Heart right ventricle (tissue), 16 donors: ENCODE measurements at regions not wholly inside any gene's neighbourhood (a gene's known extent, or its start where the extent isn't known, plus 50 kb on each side); places are given as distances from the start of the nearest gene placed in this dataset.

Source experiments
- ATAC-seq, 8 donors: fragments of 200-7000 bp; cut with Tn5 transposase; one replicate each; pipeline ENCODE4 v1.9.1; 2020; ENCODE audit warnings: mild to moderate bottlenecking in 8 of 8, moderate library complexity in 8 of 8, moderate number of reproducible peaks in 1 of 8
- DNase-seq, 2 donors: peaks; one replicate each; pipeline ENCODE4 v3.0.0-alpha.2; 2020
- H3K27ac ChIP-seq, 10 donors: fragments of 200-600 bp; sonication (generic) in 2 of 10; one replicate each; pipeline versions ENCODE4 v1.5.0 to v1.8.0; 2020 to 2022; ENCODE audit warnings: mild to moderate bottlenecking in 3 of 10
- H3K27me3 ChIP-seq, 7 donors: fragments of 200-600 bp; one replicate each; pipeline ENCODE4 v1.8.0; 2021 to 2022; ENCODE audit warnings: mild to moderate bottlenecking in 2 of 7
- H3K36me3 ChIP-seq, 9 donors: fragments of 200-600 bp; sonication (generic) in 1 of 9; one replicate each; pipeline versions ENCODE4 v1.5.0 to v1.8.0; 2020 to 2022; ENCODE audit warnings: mild to moderate bottlenecking in 2 of 9
- H3K4me1 ChIP-seq, 9 donors: fragments of 200-600 bp; sonication (generic) in 1 of 9; one replicate each; pipeline versions ENCODE4 v1.5.0 to v1.8.0; 2020 to 2022; ENCODE audit warnings: mild to moderate bottlenecking in 4 of 9
- H3K4me3 ChIP-seq, 10 donors: fragments of 200-600 bp; sonication (generic) in 2 of 10; one replicate each; pipeline versions ENCODE4 v1.5.0 to v1.8.0; 2020 to 2022; ENCODE audit warnings: mild to moderate bottlenecking in 7 of 10, moderate library complexity in 2 of 10
- H3K9me3 ChIP-seq, 11 donors: fragments of 200-600 bp in 10 of 11; sonication (generic) in 2 of 11; one replicate each; pipeline versions ENCODE4 v1.5.0 to v1.8.0; 2013 to 2022; ENCODE audit warnings: mild to moderate bottlenecking in 2 of 11, control low read depth in 1 of 11, moderate library complexity in 1 of 11
- WGBS, 2 donors: extraction: QIAGEN DNeasy Blood & Tissue Kit; methylation state at CpG; one replicate each; pipeline ENCODE4 v1.1.7; 2013; ENCODE audit warnings: inconsistent platforms in 1 of 2; 5-methylcytosine and 5-hydroxymethylcytosine counted together
- intact Hi-C, 10 donors: fragments of 100-400 bp; cut with DNase I; formaldehyde crosslinking; loops; one replicate each; pipeline versions ENCODE4 v1.11.1 to v1.14.2; 2022
- TF ChIP-seq, protein P1 (sequence below), 9 donors: fragments of 200-600 bp; sonication (generic) in 2 of 9; IDR thresholded peaks; one replicate each; pipeline versions ENCODE4 v1.5.0 to v1.8.0; 2021 to 2022; ENCODE audit warnings: antibody characterized with exemption in 9 of 9, mild to moderate bottlenecking in 5 of 9, moderate library complexity in 1 of 9
- donor health status: Arrhythmogenic right ventricular cardiomyopathy.
- donor health status: ischemic (EF 13 %, LVEDD 7.1; RV severe dilation, severe dysfunction).
- donor health status: healthy with polysubstance abuse.
- donor health status: DM: no; HTN: yes; CAD: no.
- donor health status: DM: no; HTN: no; CAD: no.
- donor health status: ischemic (EF 25% LVEDD 6.9; RV normal size, moderate dysfunction).
- donor health status: ischemic (EF 25% LVEDD 5.7; RV mildly dilated, moderate dysfunction).
- donor health status: healthy.
- donor health status: DM: yes; HTN: yes; CAD: no.
- donor health status: Ischemic cardiomyopathy.
- donor health status: ischemic (EF 35%, LVEDD 5.7; RV mildly dilated, moderate dysfunction).
- donor health status: nonischemic (EF 11% LVEDD 7.7; RV severe dilation, severe dysfunction).
- donor health status: DM: yes; HTN: yes; CAD: no.
- donor health status: PGD.
- donor health status: ischemic (EF 29% LVEDD 5.4; RV normal size, mild dysfunction).
- donor health status: nonischemic (EF 23%, LVEDD 6.1; RV moderate dilation, normal function).

- DNase-seq = no peak
- Histone ChIP-seq H3K9me3 (no peaks in the 10 kb centered on the region), H3K27ac (no peak overlapping the region), H3K36me3 (no peaks in the 10 kb centered on the region), H3K27me3 (no peaks in the 10 kb centered on the region), H3K4me1 (no peaks in the 10 kb centered on the region), H3K4me3 (no peak overlapping the region)
- WGBS, 2 donors = 9% methylated on average over 1 of the region's 1 CpG
- intact Hi-C loops = no loop called here
- TF ChIP-seq, protein P1, sequence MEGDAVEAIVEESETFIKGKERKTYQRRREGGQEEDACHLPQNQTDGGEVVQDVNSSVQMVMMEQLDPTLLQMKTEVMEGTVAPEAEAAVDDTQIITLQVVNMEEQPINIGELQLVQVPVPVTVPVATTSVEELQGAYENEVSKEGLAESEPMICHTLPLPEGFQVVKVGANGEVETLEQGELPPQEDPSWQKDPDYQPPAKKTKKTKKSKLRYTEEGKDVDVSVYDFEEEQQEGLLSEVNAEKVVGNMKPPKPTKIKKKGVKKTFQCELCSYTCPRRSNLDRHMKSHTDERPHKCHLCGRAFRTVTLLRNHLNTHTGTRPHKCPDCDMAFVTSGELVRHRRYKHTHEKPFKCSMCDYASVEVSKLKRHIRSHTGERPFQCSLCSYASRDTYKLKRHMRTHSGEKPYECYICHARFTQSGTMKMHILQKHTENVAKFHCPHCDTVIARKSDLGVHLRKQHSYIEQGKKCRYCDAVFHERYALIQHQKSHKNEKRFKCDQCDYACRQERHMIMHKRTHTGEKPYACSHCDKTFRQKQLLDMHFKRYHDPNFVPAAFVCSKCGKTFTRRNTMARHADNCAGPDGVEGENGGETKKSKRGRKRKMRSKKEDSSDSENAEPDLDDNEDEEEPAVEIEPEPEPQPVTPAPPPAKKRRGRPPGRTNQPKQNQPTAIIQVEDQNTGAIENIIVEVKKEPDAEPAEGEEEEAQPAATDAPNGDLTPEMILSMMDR (IDR thresholded peaks at IDR 0.05) = no peak
- ATAC-seq = no peak
Measured at GRCh38 chr9:103904242-103904641, 189.9 kb upstream of the SMC2 start.

DNA sequence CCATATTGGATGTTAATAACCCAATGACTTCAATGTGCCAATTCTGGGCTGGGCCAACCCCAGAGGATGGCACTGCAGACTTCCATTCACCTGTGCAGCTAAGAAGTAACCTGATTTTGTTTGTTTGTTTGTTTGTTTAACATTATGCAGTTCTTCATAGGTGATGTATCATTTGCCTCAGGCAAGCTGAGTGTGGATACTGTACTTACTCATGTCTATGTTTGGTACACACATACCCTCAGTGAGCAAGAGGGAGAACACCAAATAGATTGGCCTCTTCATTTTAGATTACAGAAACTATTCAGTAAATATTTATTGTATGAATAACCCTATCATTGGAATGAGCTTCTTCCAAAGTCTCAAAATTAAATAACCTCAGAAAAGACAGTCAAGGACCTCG lies 180.2 kb upstream of the SMC2 start:
- Histone ChIP-seq H3K4me1 (no peaks in the 10 kb centered on the region), H3K36me3 (no peaks in the 10 kb centered on the region), H3K4me3 (no peak overlapping the region), H3K27ac (no peak overlapping the region), H3K9me3 (no peaks in the 10 kb centered on the region), H3K27me3 (no peaks in the 10 kb centered on the region)
- intact Hi-C loops = no loop called here
- WGBS, 2 donors = 31 to 67% methylated on average over 1 of the region's 1 CpG
- ATAC-seq = no peak
- DNase-seq = no peak
- TF ChIP-seq, protein P1 (IDR thresholded peaks at IDR 0.05) = no peak

DNA sequence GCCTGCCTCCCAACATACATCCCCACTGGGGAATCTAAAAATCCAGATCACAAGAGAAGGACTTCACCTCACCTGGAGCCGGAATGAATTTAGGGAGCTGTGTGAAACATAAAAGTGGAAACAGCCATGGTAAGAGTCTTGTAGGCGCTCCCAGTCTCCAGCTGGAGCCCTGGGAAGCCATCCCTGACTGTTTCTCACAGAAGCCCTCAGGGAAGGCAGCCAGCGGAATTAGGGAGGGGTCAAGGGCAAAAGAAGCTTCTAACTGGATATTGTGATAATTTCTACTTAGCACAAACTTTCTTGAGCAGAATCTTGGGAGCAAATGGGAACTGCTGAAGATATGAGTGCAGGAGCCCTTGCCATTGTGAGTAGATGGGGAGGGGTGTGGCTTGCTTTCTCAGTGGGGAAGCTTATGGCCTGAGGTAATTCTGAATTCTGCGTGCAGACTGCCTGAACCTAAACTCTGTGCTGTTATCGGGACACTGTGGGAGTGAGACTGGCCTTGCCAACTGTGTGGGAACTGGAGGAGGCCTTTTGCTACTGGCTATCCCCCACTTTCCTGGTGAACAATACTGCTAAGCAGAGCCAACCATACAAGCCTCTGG lies 174.4 kb upstream of the SMC2 start:
- ATAC-seq = no peak
- DNase-seq = no peak
- Histone ChIP-seq H3K4me3 (no peak overlapping the region), H3K27ac (no peak overlapping the region), H3K9me3 (no peaks in the 10 kb centered on the region), H3K27me3 (no peaks in the 10 kb centered on the region), H3K4me1 (no peaks in the 10 kb centered on the region), H3K36me3 (no peaks in the 10 kb centered on the region)
- TF ChIP-seq, protein P1 (IDR thresholded peaks at IDR 0.05) = no peak
- 66 to 68% methylated on average over 5 of the region's 5 CpGs for WGBS, 2 donors
- intact Hi-C loops = no loop called here

- Histone ChIP-seq H3K9me3 (no peaks in the 10 kb centered on the region), H3K27ac (no peak overlapping the region), H3K4me3 (no peak overlapping the region), H3K36me3 (no peaks in the 10 kb centered on the region), H3K4me1 (no peaks in the 10 kb centered on the region), H3K27me3 (no peaks in the 10 kb centered on the region)
- 71 to 74% methylated on average over 3 of the region's 3 CpGs for WGBS, 2 donors
- no peak for DNase-seq
- intact Hi-C loops = no loop called here
- TF ChIP-seq, protein P1 (IDR thresholded peaks at IDR 0.05) = no peak
- ATAC-seq = no peak
Measured at GRCh38 chr9:103928442-103928841, 165.7 kb upstream of the SMC2 start.
